WTC11 (cell line): ENCODE measurements at regions not wholly inside any gene's neighbourhood (a gene's known extent, or its start where the extent isn't known, plus 50 kb on each side); places are given as distances from the start of the nearest gene placed in this dataset.

ENCODE experiments used
- ATAC-seq: fragments of 200-7000 bp; cut with Tn5 transposase; 2 replicates; pipeline ENCODE4 v1.10.0; 2021; ENCODE audit warnings: mild to moderate bottlenecking, moderate library complexity
- CTCF ChIA-PET: fragments of 300-600 bp; sonication (Branson Sonifier 250); formaldehyde crosslinking; loops from one replicate; lab custom pipeline; 2021; ENCODE audit warnings: antibody characterized with exemption; lab: Charles Lee
- POLR2A ChIA-PET: fragments of 350-600 bp; sonication (Branson Sonifier 250); formaldehyde crosslinking; loops from one replicate; lab custom pipeline; 2021; ENCODE audit warnings: antibody characterized with exemption; lab: Charles Lee
- DNase-seq: peaks from one replicate; pipeline ENCODE4 v3.0.0; 2021; ENCODE audit warnings: low spot score
- H3K27ac Mint-ChIP-seq: 2 replicates; pipeline ENCODE4 v1.8.0; 2021; ENCODE audit warnings: mixed read lengths
- H3K27me3 Mint-ChIP-seq: 2 replicates; pipeline ENCODE4 v1.8.0; 2021; ENCODE audit warnings: low read depth, mild to moderate bottlenecking, moderate library complexity, mixed read lengths
- H3K36me3 Mint-ChIP-seq: 2 replicates; pipeline ENCODE4 v1.8.0; 2021; ENCODE audit warnings: mixed read lengths
- H3K4me1 Mint-ChIP-seq: 2 replicates; pipeline ENCODE4 v1.8.0; 2022; ENCODE audit warnings: mixed read lengths
- H3K4me3 Mint-ChIP-seq: 2 replicates; pipeline ENCODE4 v1.8.0; 2021; ENCODE audit warnings: mild to moderate bottlenecking, moderate library complexity, mixed read lengths
- H3K9me3 Mint-ChIP-seq: 2 replicates; pipeline ENCODE4 v1.8.0; 2021; ENCODE audit warnings: mixed read lengths
- ATF1 ChIP-seq: sonication (generic); formaldehyde crosslinking; IDR thresholded peaks from 2 replicates; pipeline ENCODE4 v1.8.1; 2023; ENCODE audit warnings: mild to moderate bottlenecking, moderate library complexity, missing genetic modification reagents
- ATF6 ChIP-seq: sonication (generic); formaldehyde crosslinking; IDR thresholded peaks from 2 replicates; pipeline ENCODE4 v1.8.1; 2023; ENCODE audit warnings: mild to moderate bottlenecking, missing genetic modification reagents
- CBFB ChIP-seq: sonication (generic); formaldehyde crosslinking; IDR thresholded peaks from 2 replicates; pipeline ENCODE4 v1.8.1; 2022; ENCODE audit warnings: mild to moderate bottlenecking, low read depth, missing genetic modification reagents
- E2F1 ChIP-seq: sonication (generic); formaldehyde crosslinking; IDR thresholded peaks from 2 replicates; pipeline ENCODE4 v1.8.0; 2022; ENCODE audit warnings: mild to moderate bottlenecking, missing genetic modification reagents
- FOXP1 ChIP-seq: sonication (generic); formaldehyde crosslinking; IDR thresholded peaks from 2 replicates; pipeline ENCODE4 v1.8.0; 2022; ENCODE audit warnings: missing genetic modification reagents, mild to moderate bottlenecking, moderate library complexity, borderline replicate concordance
- IRF2 ChIP-seq: sonication (generic); formaldehyde crosslinking; IDR thresholded peaks from 2 replicates; pipeline ENCODE4 v1.8.0; 2022; ENCODE audit warnings: low read depth, missing genetic modification reagents, borderline replicate concordance
- JAZF1 ChIP-seq: fragments of 250-450 bp; sonication (Bioruptor Pico); IDR thresholded peaks from 2 replicates; pipeline ENCODE4 v1.9.0; 2021; ENCODE audit warnings: moderate library complexity, mild to moderate bottlenecking, inconsistent platforms
- MYBL2 ChIP-seq: sonication (generic); formaldehyde crosslinking; IDR thresholded peaks from 2 replicates; pipeline ENCODE4 v1.8.1; 2023; ENCODE audit warnings: mild to moderate bottlenecking, moderate library complexity, missing genetic modification reagents
- NFATC4 ChIP-seq: fragments of 250-450 bp; sonication (Bioruptor Pico); IDR thresholded peaks from 2 replicates; pipeline ENCODE4 v1.9.0; 2021; ENCODE audit warnings: mild to moderate bottlenecking
- SMAD4 ChIP-seq: sonication (generic); formaldehyde crosslinking; IDR thresholded peaks from 2 replicates; pipeline ENCODE4 v1.8.0; 2022; ENCODE audit warnings: mild to moderate bottlenecking, missing genetic modification reagents
- SP1 ChIP-seq: sonication (generic); formaldehyde crosslinking; conservative IDR thresholded peaks from 2 replicates; pipeline ENCODE4 v1.8.1; 2022; ENCODE audit warnings: missing genetic modification reagents
- USF1 ChIP-seq: sonication (generic); formaldehyde crosslinking; IDR thresholded peaks from 2 replicates; pipeline ENCODE4 v1.8.0; 2022; ENCODE audit warnings: mild to moderate bottlenecking, missing genetic modification reagents
- ZNF219 ChIP-seq: sonication (generic); formaldehyde crosslinking; IDR thresholded peaks from 2 replicates; pipeline ENCODE4 v1.8.0; 2023; ENCODE audit warnings: missing genetic modification reagents, mild to moderate bottlenecking, borderline replicate concordance
- ZNF396 ChIP-seq: fragments of 250-450 bp; sonication (Bioruptor Pico); IDR thresholded peaks from 2 replicates; pipeline ENCODE4 v1.8.0; 2021; ENCODE audit warnings: mild to moderate bottlenecking, moderate library complexity, borderline replicate concordance
- ZNF416 ChIP-seq: fragments of 250-450 bp; sonication (Bioruptor Pico); IDR thresholded peaks from 2 replicates; pipeline ENCODE4 v1.9.0; 2021; ENCODE audit warnings: mild to moderate bottlenecking, inconsistent platforms
- ZNF423 ChIP-seq: fragments of 250-450 bp; sonication (Bioruptor Pico); IDR thresholded peaks from 2 replicates; pipeline ENCODE4 v2.1.2; 2022; ENCODE audit warnings: mild to moderate bottlenecking, moderate library complexity
- ZNF512 ChIP-seq: sonication (generic); formaldehyde crosslinking; IDR thresholded peaks from 2 replicates; pipeline ENCODE4 v1.8.1; 2022; ENCODE audit warnings: missing genetic modification reagents, borderline replicate concordance
- ZNF532 ChIP-seq: fragments of 250-450 bp; sonication (Bioruptor Pico); IDR thresholded peaks from 2 replicates; pipeline ENCODE4 v1.9.0; 2021; ENCODE audit warnings: mild to moderate bottlenecking, borderline replicate concordance
- ZSCAN18 ChIP-seq: fragments of 250-450 bp; sonication (Bioruptor Pico); IDR thresholded peaks from 2 replicates; pipeline ENCODE4 v2.1.2; 2022; ENCODE audit warnings: mild to moderate bottlenecking, moderate library complexity

- no peaks in the 10 kb centered on the region for H3K4me1 Mint-ChIP-seq
- ATAC-seq = no peak
- peaks cover 11% of the 10 kb centered on the region for H3K9me3 Mint-ChIP-seq
- CTCF ChIA-PET = interaction anchor here (2.0 kb wide), 1 partner anchor 370 kb away, joined by 7 read pairs; no protein-coding TSS in a partner anchor
- no peak for TF ChIP-seq MYBL2
- no peak for TF ChIP-seq FOXP1 (CRISPR knock-in tag)
- TF ChIP-seq ZNF423 = no peak
- no peak for TF ChIP-seq USF1 (CRISPR knock-in tag)
- no peak for TF ChIP-seq SMAD4
- TF ChIP-seq, all 79 proteins: peak for 0
- DNase-seq = no peak
- Mint-ChIP-seq H3K27ac (no peak overlapping the region), H3K27me3 (no peaks in the 10 kb centered on the region), H3K4me3 (no peak overlapping the region), H3K36me3 (0 out of 2 replicates have a peak, but pooled peaks cover 3% of the 10 kb centered on the region)
- POLR2A ChIA-PET = no interaction called here
These were observed 154.3 kb upstream of the ZFHX3 start for GRCh38 chr16:73202161-73202729.

GRCh38 chr16:73199214-73199613, 151.3 kb upstream of the ZFHX3 start:
- DNase-seq (no peak), ATAC-seq (no peak)
- ChIA-PET CTCF (interaction anchor here (0.6 to 0.9 kb wide), 2 partner anchors 27 to 204 kb away, joined by 3 read pairs; no protein-coding TSS in a partner anchor), POLR2A (no interaction called here)
- TF ChIP-seq ZNF416 (CRISPR knock-in tag) (no peak), NFATC4 (no peak), ZNF532 (CRISPR knock-in tag) (no peak), ZNF219 (CRISPR knock-in tag) (no peak), ZSCAN18 (CRISPR knock-in tag) (no peak), ATF1 (CRISPR knock-in tag) (no peak)
- Mint-ChIP-seq H3K9me3 (peaks cover 11% of the 10 kb centered on the region), H3K36me3 (0 out of 2 replicates have a peak, but pooled peaks cover 3% of the 10 kb centered on the region), H3K4me1 (no peaks in the 10 kb centered on the region), H3K27me3 (no peaks in the 10 kb centered on the region; the same call in 1 of the 2 replicates), H3K27ac (no peak overlapping the region), H3K4me3 (no peak overlapping the region)

GRCh38 chr16:73198481-73198880, 150.6 kb upstream of the ZFHX3 start:
- ChIA-PET POLR2A (no interaction called here), CTCF (interaction anchor here (0.6 to 0.9 kb wide), 3 partner anchors 22 to 203 kb away, joined by 3 to 4 read pairs (median 3); no protein-coding TSS in a partner anchor)
- H3K9me3 Mint-ChIP-seq = peaks cover 6% of the 10 kb centered on the region; the same call in 1 of the 2 replicates
- TF ChIP-seq E2F1 (CRISPR knock-in tag) = no peak
- no peak for TF ChIP-seq ZNF396 (CRISPR knock-in tag)
- TF ChIP-seq JAZF1 (CRISPR knock-in tag) = no peak
- no peak for TF ChIP-seq CBFB (CRISPR knock-in tag)
- no peak for TF ChIP-seq IRF2 (CRISPR knock-in tag)
- TF ChIP-seq ATF6 (CRISPR knock-in tag) = no peak
- TF ChIP-seq ZNF512 (CRISPR knock-in tag) = no peak
- TF ChIP-seq SP1 (CRISPR knock-in tag) = no peak

More at GRCh38 chr16:73198481-73198880, 150.6 kb upstream of the ZFHX3 start:
- ATAC-seq = no peak
- Mint-ChIP-seq H3K36me3 (no peaks in the 10 kb centered on the region), H3K4me1 (no peaks in the 10 kb centered on the region), H3K27ac (no peak overlapping the region), H3K27me3 (peaks cover 2% of the 10 kb centered on the region; the same call in 1 of the 2 replicates), H3K4me3 (no peak overlapping the region)
- DNase-seq = no peak
